Stimulated activated CD4-positive, alpha-beta T cell treated with anti-CD3 and anti-CD28 coated beads, Interleukin-12 subunit alpha, Interleukin-12 subunit beta, amount 100 ng/mL, for 48 hours (primary cell): ENCODE measurements at regions not wholly inside any gene's neighbourhood (a gene's known extent, or its start where the extent isn't known, plus 50 kb on each side); places are given as distances from the start of the nearest gene placed in this dataset.
A peak's percentile ranks its signal among the peaks of the same experiment; 100 is the strongest.
"Not testable (repeated sequence)": the region's sequence is repeated elsewhere in the genome, so short reads cannot be mapped to it uniquely, and the experiment has no call there.

Experiments
- DNase-seq, 3 donors: peaks; one replicate each; pipeline ENCODE4 v3.0.0-alpha.2; 2020; ENCODE audit warnings: low read depth in 2 of 3, low spot score in 1 of 3

DNA sequence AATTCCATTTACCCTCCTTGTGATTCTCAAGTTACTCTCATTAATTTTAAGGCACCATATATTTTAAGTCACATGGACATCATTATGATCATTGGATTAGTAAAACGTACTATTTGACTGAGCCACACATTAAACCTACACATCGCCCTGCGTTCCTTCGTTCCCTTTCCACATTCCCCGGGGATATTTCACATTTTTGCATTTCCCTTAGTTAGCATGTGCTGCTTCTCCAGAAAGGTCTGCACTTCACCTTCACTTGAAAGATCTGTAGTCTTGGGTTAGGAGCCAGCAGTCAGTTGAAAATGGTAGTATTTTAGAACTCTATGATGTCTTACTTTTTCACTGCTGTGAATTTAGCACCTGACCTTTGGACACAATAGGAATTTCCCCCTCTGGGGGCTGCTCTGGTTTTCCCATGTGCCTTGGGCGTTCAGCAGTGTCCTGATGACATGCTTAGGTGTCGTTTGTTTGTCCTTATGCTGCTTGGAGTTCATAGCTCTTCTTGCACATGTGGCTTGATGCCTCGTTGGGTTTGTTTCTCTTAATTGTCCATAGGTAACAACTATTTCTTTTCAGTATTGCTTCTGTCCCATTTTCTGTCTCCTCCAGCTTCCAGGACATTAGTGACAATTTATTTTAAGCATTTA lies 56.9 kb upstream of the NBPF20 start:
- DNase-seq = not testable (repeated sequence)

DNA sequence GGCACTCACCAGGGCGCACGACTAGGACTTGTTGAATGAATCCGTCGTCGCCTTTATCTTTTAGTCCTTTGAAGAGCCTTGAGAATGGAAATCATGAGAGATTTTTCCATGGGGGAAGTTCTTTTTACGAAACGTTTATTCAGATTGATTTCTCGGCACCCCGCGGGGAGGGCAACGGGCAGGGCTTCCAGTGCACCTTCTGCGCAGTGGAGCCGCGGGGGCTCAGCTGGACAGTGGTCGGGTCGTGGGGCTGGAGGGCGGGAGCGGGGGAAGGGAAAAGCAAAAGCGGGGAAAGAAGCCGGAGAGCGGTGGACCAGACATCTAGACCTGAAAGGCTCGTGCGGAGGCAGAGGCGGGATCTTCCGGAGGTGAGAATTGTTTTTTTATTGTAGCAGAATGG lies 50.6 kb upstream of the NBPF20 start:
- DNase-seq = not testable (repeated sequence)

DNA sequence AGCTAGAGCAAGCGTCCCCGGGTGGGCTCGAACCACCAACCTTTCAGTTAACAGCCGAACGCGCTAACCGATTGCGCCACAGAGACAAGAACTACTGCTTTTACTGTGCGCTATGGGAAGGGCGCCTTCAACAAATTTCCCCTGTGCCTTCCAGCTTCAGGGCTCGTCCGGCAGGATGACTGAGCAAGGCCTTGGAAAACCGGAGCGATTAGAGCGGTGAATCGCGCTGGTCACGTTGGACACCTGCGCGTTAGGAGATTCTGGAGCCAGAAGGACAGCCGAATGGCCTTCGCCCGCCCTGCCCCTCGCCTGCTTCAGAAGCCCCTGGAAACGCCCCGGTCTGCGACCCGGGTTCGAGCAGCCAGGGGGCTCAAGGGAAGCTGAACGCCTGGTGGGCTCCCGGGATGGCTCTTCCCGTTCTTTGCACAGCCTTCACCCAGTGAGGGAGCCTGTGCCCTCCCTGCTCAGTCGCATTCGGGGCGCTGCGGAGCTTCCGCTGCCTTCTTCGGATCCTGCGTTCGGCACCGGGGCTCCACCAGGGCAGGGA lies 50.0 kb upstream of the NBPF20 start:
- DNase-seq = peak; percentile 31 to 42 (median 40)
